HG03565 (cell line): ENCODE measurements at regions not wholly inside any gene's neighbourhood (a gene's known extent, or its start where the extent isn't known, plus 50 kb on each side); places are given as distances from the start of the nearest gene placed in this dataset.

Experiments
- ATAC-seq: cut with Tn5 transposase; IDR thresholded peaks from one replicate; pipeline ENCODE4 v1.9.1; 2021; ENCODE audit warnings: mild to moderate bottlenecking, moderate library complexity; ENCODE audit not compliant: unreplicated experiment

DNA sequence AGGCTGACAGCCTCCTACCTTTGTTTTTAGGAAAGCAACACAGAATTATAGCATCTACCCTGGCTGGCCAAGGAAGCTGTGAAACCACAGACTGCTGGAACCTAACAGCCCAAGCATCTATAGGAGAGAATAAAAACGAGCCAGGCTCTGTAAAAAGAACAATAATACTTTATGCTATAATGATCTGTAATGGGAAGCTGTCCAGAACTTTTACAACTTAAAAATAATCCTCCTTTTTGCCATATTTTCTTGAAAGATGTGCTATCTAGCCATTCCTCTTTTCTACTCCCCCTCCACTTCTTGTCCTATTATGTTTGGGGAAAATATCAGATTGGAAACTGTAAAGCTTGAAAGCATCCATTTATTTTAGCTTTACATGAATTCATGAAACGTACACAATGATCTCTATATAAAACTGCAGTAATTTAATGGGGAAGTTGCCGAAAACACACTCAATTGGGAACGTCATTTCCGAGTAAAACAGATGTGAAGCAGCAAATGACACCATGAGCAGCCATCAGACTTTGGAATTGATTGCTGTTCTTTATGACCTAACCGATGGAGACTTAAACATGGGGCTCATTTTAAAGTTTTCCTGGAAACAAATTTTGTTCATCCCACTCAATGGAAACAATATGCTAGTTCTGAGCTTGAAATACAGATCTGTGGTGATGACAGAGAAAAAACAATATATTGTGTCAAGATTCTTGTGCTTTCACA lies 450.3 kb upstream of the CLINT1 start:
- ATAC-seq = no peak

DNA sequence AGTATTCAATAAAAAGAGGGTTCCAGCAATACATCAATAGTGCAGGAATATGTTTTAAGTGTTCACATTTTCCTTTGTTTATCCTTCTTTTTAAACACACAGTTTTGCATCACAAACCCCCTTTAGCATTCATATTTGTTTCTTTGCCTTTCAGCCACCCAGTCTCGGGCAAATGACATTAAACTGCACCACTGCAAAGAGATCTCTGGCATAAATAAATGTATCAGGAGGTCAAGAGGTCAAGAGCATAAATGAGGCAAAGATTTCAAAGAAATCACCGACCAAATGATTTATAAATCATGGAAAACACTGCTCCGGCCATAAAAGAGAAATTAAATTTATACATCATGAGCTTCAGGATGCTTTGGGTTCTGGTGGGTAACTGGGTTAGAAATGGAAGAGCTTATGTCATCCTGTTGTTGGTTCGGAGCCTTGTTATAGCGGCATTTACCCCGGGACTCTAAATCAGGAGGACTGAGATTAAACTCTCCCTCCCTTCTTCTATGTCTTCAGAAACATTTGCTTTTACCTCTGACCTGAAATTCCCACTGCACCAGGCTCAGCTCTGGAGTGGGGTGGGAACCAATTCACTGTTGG lies 449.6 kb upstream of the CLINT1 start:
- no peak for ATAC-seq

DNA sequence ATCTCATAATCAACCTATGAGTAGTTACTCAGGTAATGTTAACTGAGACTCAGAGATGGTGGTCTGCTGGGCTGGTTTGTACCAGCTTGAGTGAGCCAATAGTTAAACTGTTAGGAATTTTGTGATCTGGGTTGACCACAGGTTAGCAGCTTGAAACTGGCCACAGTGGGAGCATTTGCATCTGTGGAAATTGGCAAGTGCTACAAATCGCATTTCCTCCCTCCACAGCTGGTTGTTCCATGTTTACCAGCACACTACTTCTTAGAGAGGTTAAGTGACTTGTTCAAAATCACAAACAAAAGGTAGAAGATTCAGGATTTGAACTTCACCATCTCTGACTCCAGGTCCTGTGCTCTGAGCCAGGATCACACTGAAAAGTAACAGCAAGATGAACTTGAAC lies 446.9 kb upstream of the CLINT1 start:
- no peak for ATAC-seq

DNA sequence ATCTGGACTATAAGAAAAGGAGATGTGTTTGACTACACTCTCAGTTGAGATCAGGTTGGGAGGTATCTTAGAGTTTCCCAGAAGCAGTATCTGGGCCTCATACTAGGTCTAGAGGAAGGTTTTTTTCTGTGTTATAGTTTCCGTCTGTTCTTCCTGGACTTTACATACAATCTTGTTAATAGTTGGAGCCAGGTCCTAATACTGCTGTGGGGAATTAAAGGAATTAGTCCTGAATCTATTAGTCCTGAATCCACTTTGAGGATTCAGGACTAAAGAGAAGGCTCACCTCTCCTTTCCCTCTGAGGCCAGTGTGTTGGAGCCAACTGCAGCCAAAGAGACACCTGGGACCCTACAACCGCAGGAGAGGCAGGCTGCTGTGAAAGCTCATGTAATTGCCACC lies 445.7 kb upstream of the CLINT1 start:
- ATAC-seq = no peak

DNA sequence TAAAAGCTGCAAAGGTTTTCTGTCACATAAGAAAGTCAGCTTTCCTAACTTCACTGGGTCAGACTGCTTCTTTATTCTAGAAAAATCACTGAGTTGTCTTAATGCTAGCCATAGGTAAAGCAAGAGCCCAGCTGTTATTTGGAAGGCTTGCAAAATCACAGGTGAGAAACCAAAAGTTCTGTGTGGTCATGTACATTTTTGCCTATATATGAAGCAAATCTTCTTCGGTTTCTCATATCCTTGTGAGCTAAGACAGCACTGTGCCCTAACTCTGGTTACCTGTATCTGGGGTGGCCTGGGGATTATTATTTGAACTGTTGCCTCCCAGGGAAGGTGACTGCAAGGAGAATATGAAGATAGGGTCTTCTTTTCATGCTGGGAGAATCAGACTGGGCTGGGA lies 444.9 kb upstream of the CLINT1 start:
- no peak for ATAC-seq

DNA sequence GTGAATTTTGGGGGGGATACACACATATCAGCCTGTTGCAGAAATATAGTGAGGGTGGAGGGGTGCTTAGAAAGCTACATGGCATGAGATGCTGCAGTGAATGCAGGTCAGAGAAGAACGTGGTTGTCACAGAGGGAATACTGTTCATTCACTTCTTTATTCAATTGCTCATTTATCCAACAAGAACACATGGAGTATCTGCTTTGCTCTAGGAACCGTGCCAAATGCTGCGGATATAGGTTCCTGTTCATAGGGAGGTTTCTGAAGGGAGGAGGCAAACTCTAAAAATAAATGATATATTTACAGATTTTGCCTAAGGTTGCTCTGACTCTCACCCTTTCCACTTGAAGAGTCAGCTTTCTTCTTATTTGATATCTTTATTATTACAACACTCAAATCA lies 444.3 kb upstream of the CLINT1 start:
- no peak for ATAC-seq

DNA sequence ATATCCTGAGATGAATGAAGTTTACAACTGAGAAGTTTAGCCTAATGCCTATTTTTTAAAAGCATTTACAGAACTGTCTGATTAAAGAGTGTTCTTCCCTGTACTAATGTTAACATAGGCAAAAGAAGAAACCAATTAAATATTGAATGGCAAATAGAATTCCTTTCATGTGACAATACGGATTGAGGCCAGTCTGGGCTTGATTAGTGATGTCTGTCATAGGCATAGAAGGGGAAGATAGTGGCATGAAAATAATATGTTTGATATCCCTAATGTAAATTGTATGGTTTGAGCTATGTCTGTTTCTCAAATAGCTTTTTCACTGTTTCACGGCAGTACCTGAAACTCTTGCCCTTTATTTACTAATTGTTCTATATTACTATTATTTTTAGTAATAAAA lies 443.1 kb upstream of the CLINT1 start:
- ATAC-seq = no peak

DNA sequence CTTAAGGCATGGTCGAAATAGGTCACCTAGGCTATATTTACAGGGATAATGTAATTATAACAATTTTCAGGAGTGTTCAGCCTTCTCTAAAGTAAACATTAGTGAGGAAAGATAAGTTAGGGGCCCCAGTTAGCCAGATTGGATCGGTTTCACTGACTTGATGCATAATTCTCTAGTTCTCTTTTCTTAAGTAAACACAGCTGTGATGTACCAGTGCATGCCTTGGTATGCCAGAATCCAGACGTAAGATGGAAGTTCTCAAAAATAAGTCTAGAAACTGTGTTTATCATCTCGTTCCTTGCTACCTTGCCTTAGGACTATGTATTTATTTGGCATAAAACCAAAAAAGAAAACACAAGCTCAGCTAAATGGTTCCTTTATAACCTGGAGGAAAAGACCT lies 442.2 kb upstream of the CLINT1 start:
- no peak for ATAC-seq

DNA sequence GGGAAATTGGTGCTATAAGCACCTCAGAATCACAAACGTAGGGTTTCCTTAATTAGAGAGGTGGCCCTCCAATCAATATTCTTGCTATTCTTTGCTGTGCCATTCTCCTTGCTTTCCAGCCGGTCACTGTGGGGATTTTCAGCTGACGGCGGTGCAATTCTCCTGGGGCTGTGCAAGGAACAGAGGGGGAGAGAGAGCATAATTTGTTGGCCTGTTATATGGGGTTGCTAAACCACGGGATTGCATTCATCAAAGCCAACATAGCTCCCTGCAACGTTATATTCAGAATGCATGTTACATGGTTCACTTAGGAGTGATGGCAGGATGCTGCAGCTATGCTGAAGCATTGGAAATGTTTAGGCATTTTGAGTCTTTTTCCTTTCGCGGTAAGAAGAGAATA lies 441.3 kb upstream of the CLINT1 start:
- ATAC-seq = no peak

DNA sequence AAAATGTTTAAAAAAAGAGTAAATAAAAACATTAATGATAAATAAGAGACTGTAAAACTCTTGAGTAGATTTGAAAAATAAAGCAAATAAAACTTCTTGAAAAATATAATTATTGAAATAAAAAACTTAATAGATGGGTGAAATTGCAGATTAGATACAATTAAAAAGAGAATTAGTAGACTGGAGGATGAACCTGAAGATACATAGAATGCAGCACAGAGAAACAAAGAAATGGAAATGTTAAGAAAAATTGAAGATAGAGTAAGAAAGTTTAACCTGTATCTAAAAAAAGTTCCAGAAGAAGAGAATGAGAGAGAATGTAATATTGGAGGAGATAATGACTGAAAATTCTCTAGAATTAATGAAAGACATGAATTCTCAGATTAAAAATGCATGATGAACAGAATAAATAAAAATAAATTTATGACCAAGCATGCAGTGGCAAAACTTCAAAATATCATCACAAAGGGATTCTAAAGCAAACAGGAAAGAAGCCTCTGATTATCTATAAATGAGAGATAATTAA lies 438.1 kb upstream of the CLINT1 start:
- ATAC-seq = no peak

DNA sequence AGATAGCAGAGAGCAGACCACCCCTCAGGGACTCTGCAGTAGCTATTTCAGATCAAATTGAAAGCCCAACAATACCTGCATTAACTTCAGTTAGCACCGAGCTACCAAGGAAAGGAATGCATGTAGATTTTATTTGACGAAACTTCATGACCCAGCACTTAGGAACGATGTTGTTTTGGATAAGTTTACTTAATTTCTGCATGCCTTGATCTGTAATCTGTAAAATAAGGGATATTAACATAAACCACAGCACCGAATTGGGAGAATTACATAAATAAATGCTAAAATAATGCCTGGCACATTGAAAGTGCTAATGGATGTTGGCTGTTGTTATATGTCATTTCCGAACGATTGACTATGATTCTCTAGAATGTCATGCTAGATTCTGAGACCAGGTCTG lies 435.8 kb upstream of the CLINT1 start:
- no peak for ATAC-seq

DNA sequence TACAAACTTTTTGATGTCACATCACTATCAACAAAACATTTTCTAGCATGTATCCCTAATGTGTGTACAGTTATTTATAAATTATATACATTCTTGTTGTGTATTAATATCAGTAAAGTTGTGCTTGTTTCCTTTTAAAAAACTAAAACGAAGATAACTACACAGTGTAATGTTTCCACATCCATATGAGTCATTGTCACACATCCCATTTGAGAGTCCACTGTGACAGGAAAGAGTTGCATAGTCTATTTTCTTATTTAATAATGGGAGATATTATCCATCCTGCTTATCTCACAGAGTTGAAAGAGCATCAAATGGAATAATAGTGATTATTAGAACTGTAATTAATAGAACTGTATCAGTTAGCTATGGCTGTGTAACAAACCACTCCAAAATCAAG lies 434.0 kb upstream of the CLINT1 start:
- no peak for ATAC-seq

DNA sequence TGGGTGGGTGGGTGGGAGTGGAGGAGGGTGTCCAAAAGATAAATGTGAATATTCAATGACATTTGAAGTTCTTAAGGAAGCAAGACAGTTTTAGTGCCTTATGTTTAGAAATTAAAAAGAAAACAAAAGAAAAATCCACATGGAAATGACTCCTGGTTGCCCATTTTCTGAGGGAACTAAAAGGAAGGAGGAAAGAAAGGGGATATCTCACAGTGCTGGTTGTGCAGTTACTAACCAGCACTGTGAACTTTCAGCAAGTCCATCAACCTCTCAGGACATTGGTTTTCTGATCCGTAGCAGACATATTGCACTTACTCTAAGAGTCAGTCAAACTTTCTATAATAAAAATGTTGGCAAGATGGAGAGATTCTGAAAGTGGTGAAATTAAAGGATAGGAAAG lies 431.0 kb upstream of the CLINT1 start:
- no peak for ATAC-seq

DNA sequence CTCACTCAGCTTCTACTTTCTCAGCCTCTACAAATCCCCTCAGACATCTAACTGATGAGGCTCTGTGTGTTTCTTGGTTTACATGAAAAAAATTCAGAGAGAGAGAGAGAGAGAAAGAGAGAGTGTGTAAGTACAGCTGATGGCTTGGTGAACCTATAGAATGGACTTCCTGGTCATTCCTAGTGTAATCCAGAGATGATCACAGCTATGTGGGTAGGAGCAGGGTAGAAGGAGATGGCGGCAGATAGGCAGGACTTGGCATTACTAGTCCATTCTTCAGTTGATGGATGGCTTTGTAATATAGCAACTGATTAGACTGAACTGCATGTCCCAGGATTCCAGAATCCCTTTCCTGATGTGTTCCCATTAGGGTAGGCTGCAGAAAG lies 429.3 kb upstream of the CLINT1 start:
- no peak for ATAC-seq

DNA sequence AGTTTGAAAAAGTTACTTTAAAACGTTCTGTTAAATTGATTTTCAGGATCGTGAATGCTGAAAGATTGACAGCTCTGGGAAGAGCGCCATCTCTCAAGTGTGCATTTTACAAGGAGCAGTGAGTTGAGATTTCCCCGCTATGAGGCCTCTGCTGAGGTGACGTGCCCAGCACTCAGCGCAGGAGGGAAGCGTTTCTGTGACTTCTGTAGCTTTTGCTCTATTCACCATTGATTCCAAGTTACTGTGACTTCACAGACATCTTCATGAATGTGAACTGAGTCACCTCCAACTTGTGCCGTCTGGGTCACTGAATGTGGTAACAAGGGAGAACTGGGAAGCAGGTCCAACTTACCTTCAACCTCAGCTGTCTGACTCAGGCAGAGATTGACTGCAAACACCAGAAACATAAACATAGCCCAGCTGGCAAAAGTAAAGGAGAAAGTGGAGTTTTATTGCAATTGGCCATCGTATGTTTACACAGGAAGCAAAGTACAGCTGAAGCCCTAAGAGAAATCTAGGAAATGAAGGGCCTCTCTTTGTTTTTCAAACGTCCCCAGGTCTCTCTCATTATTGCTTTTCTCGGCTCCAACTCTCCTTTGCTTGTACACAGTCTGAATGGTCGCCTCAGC lies 428.8 kb upstream of the CLINT1 start:
- no peak for ATAC-seq

DNA sequence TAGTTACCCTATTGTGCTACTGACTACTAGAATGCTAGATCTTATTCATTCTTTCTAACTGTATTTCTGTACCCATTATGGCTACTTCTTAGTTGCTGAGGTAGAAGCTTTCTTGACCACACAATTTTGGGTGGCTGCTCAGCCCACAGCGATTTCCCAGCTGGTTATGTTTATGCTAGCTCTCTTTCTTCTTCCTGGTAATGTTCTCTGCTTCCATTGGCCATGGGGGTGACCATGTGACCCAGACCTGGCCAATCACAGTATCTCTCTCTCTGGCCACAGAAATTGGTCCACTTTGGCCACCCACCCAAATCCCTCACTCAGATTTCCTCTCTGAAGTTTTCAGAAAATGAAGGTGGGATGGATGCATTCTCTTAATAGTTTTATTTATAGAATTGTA lies 427.9 kb upstream of the CLINT1 start:
- no peak for ATAC-seq

DNA sequence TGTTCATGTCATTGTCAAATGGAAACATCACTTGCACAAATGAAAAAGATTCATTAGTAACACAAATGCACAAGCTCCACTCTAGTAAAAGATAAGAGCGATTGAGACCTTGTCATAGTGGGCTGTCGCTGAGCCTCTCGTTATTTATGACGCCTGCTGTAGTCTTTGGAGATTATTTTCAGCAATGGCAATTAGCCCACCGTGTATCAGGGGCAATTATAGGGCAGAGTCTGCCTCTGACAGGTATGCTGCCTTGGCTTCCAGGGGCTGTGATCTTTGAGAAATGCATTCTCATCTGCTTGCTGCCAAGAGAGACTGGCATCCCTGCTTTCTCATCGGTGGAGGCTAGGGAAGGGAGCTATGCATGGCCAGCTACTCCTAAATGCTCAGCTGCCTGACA lies 426.8 kb upstream of the CLINT1 start:
- ATAC-seq = no peak

DNA sequence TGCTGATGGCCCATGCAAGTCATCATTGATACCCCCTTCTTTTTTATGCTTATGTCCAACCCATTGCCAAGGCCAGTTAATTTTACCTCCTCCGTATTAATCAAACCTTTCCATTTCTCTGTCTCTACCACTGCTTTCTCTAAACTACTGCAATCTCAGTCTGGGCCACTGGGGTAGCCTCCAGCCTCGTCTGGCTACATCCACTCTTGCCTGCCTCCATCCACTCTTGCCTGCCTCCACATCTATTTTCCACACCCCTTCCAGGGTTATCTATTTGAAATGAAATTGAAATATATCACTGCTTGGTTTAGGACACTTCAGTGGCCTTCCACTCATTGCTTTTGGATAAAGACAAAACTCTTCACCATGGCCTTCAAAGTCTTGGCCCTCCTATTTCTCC lies 425.3 kb upstream of the CLINT1 start:
- no peak for ATAC-seq

DNA sequence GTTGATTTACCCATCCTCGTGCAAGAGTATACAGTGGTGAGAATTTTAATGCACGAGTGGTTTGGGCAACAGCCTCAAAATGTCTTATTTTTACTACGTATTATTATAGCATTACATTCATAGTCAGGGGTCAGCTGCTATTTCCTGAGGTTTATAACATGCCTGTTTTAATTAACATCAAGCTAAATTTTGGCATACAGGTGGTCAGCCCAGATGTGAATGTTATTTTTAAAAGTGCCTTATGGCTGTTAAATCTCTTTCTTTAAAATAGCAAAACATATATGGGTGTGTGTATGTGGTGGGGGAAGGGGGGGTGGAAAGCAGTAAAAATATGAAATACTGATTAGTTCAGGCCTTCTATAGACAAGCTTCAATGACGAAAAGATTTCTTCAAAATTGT lies 424.5 kb upstream of the CLINT1 start:
- no peak for ATAC-seq

DNA sequence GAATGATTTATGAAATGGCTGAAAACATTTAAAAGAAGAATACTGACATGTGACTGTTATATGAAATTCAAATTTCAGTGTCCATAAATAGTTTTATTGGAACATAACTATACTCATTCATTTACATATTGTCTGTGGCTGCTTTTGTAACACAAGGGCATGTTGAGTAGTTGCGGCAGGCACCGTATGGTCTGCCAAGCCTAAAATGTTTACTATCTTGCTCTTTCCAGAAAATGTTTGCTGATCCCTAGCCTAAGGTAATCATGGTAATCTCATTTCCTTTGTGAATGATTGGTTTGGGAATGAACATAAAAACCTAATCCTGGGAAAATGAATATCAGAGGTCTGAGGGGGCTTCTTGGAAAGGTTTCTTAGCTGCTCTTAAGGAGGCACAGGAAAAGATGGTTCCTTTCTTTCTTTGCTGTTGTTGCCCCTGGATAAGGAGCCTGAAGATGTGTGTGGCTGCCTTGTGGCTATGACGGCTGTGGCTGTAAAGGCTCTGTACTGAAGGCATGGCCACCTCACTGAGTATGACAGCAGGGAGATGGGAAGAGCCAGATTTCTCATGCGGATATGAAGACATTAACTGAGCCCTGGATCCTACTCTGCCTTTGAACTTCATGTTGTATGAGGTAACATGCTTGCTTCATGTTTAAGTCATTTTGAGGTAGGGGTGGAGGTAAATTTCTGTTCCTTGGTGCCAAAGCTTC lies 419.4 kb upstream of the CLINT1 start:
- ATAC-seq = no peak

DNA sequence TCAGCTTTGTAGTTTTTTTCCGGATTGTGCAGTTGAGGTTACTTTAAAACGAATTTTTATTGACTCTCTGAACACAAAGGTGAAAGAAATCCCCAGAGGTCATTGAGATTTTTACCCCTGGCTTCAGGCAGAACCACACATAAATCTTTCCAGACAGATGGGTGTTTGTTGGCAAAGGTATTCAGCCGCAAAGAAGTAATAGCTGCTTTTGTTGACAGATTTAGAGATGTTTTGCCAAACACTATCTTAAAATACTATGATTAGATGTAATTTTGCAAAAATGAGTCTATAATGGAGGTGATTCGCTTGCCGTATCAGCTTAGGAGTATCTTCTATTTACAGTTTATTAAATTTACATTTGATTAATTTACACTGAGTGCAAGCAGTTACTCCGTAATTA lies 418.3 kb upstream of the CLINT1 start:
- ATAC-seq = no peak

DNA sequence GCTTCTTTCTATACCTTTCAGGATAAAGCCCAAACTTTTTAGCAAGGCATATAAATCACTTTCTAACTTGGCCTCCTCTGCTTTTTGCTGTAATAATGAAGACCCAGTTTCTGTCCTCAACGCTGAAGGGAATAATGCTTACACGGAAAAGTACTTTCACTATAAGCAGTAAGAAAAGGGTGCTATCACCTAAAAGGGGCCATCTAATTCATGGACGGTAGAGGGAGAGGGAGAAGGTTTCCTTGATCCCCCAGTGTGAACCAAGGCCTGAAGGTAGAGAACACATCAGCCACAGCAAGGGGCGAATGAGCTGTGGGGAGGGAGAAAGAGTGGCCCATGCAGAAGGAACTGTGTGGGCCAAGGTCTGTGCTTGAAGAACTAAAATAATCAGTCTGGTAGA lies 417.7 kb upstream of the CLINT1 start:
- ATAC-seq = no peak
